Testis (tissue), 2 donors: ENCODE measurements at regions not wholly inside any gene's neighbourhood (a gene's known extent, or its start where the extent isn't known, plus 50 kb on each side); places are given as distances from the start of the nearest gene placed in this dataset.

Source experiments
- CTCF ChIP-seq, 3 experiments: fragments of 450-650 bp in 2 of 3; fragments of 200-600 bp in 1 of 3; sonication (generic) in 1 of 3; IDR thresholded peaks; one replicate each; pipeline ENCODE4 v1.5.1; 2016 to 2019; ENCODE audit warnings: antibody characterized with exemption in 3 of 3, mild to moderate bottlenecking in 2 of 3, moderate library complexity in 1 of 3
- POLR2A ChIP-seq: fragments of 450-650 bp; IDR thresholded peaks from one replicate; pipeline ENCODE4 v1.6.1; 2017; ENCODE audit warnings: antibody characterized with exemption, mild to moderate bottlenecking, moderate library complexity

GRCh38 chr6:155645325-155645724 lies 189.7 kb upstream of the NOX3 start:
- no peak for TF ChIP-seq CTCF (IDR thresholded peaks at IDR 0.05)
- TF ChIP-seq POLR2A: no peak
